PC-9 (cell line): ENCODE measurements at regions not wholly inside any gene's neighbourhood (a gene's known extent, or its start where the extent isn't known, plus 50 kb on each side); places are given as distances from the start of the nearest gene placed in this dataset.

Experiments used
- BruUV-seq: library from RNA; stranded (reverse); fragments of 400-500 nt; replicated peaks from 2 replicates; lab custom pipeline; 2021; lab: Mats Ljungman, UMichigan
- CTCF ChIA-PET: fragments of 300-600 bp; sonication (Branson Sonifier 250); formaldehyde crosslinking; loops from one replicate; lab custom pipeline; 2022; ENCODE audit warnings: antibody characterized with exemption; lab: Charles Lee
- POLR2A ChIA-PET: fragments of 300-600 bp; sonication (Branson Sonifier 250); formaldehyde crosslinking; loops from one replicate; lab custom pipeline; 2022; ENCODE audit warnings: antibody characterized with exemption; ENCODE audit not compliant: unreplicated experiment; lab: Charles Lee
- DNase-seq, 2 experiments: peaks; one replicate each; pipeline versions ENCODE4 v3.0.0 to v3.0.0-alpha.2; 2015 to 2022; ENCODE audit warnings: mixed read lengths in 1 of 2
- H2AFZ ChIP-seq: fragments of 200-600 bp; sonication (generic); 2 replicates; pipeline ENCODE4 v1.8.1; 2017; ENCODE audit warnings: antibody characterized with exemption
- H3F3A ChIP-seq: fragments of 200-600 bp; sonication (generic); 2 replicates; pipeline ENCODE4 v1.8.1; 2017; ENCODE audit warnings: antibody characterized with exemption, mild to moderate bottlenecking, low read depth; ENCODE audit not compliant: insufficient read depth
- H3K27ac ChIP-seq: fragments of 200-600 bp; sonication (generic); 2 replicates; pipeline ENCODE4 v1.6.1; 2016; ENCODE audit warnings: mixed run types
- H3K27me3 ChIP-seq: fragments of 200-600 bp; sonication (generic); 2 replicates; pipeline ENCODE4 v1.6.1; 2016; ENCODE audit warnings: low read depth, mixed run types; ENCODE audit not compliant: insufficient read depth
- H3K36me3 ChIP-seq: fragments of 200-600 bp; sonication (generic); 2 replicates; pipeline ENCODE4 v1.6.1; 2016; ENCODE audit warnings: low read depth, mixed run types
- H3K4me1 ChIP-seq: fragments of 200-600 bp; sonication (generic); replicated peaks from 2 replicates; pipeline ENCODE4 v1.6.1; 2016; ENCODE audit warnings: mixed run types; ENCODE audit not compliant: insufficient read depth
- H3K4me2 ChIP-seq: fragments of 200-600 bp; sonication (generic); 2 replicates; pipeline ENCODE4 v1.6.1; 2017; ENCODE audit warnings: mixed run types
- H3K4me3 ChIP-seq: fragments of 200-600 bp; sonication (generic); 2 replicates; pipeline ENCODE4 v1.6.1; 2016; ENCODE audit warnings: mixed run types
- H3K79me2 ChIP-seq: fragments of 200-600 bp; sonication (generic); 2 replicates; pipeline ENCODE4 v1.6.1; 2017; ENCODE audit warnings: low read depth, mixed run types
- H3K9me2 ChIP-seq: fragments of 200-600 bp; sonication (generic); 2 replicates; pipeline ENCODE4 v1.8.1; 2017; ENCODE audit warnings: mild to moderate bottlenecking; ENCODE audit not compliant: insufficient read depth
- H3K9me3 ChIP-seq: fragments of 200-600 bp; sonication (generic); 2 replicates; pipeline ENCODE4 v1.8.1; 2016; ENCODE audit warnings: low read depth; ENCODE audit not compliant: insufficient read depth
- H4K20me1 ChIP-seq: fragments of 200-600 bp; sonication (generic); 2 replicates; pipeline ENCODE4 v1.8.1; 2017; ENCODE audit not compliant: insufficient read depth
- EZH2 ChIP-seq: fragments of 200-600 bp; sonication (generic); IDR thresholded peaks from 2 replicates; pipeline ENCODE4 v1.8.0; 2017; ENCODE audit warnings: antibody characterized with exemption, low read depth
- intact Hi-C: fragments of 100-400 bp; cut with micrococcal nuclease; formaldehyde crosslinking; loops from one replicate; pipeline ENCODE4 v1.10.0; 2022; ENCODE audit not compliant: unreplicated experiment
- TF ChIP-seq, protein P1 (sequence below): fragments of 200-600 bp; sonication (generic); conservative IDR thresholded peaks from 2 replicates; pipeline ENCODE4 v1.6.1; 2017; ENCODE audit warnings: mixed run types, antibody characterized with exemption, mild to moderate bottlenecking, moderate library complexity

DNA sequence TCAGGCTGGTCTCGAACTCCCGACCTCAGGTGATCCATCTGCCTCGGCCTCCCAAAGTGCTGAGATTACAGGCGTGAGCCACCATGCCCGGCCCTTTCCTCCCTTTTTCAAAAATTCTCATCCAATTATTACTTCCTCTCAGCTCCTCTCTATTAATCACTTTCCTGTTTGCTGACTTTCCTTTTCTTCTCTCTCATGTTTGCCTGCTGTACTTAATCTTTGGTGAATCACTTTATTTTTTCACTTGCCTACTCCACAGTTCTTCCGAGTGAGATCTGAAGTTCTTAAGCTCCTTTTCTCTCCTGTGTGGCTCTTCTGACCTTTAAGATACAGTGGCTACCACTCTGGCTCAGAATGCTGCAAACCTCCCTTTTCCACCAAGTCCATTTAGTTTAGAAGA lies 126.3 kb upstream of the SERTAD2 start:
- intact Hi-C loops = no loop called here
- peak in 1 of 2 experiments; percentile 55 for DNase-seq
- H3K9me2 ChIP-seq = no peaks in the 10 kb centered on the region
- TF ChIP-seq, protein P1, sequence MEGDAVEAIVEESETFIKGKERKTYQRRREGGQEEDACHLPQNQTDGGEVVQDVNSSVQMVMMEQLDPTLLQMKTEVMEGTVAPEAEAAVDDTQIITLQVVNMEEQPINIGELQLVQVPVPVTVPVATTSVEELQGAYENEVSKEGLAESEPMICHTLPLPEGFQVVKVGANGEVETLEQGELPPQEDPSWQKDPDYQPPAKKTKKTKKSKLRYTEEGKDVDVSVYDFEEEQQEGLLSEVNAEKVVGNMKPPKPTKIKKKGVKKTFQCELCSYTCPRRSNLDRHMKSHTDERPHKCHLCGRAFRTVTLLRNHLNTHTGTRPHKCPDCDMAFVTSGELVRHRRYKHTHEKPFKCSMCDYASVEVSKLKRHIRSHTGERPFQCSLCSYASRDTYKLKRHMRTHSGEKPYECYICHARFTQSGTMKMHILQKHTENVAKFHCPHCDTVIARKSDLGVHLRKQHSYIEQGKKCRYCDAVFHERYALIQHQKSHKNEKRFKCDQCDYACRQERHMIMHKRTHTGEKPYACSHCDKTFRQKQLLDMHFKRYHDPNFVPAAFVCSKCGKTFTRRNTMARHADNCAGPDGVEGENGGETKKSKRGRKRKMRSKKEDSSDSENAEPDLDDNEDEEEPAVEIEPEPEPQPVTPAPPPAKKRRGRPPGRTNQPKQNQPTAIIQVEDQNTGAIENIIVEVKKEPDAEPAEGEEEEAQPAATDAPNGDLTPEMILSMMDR = no peak
- TF ChIP-seq EZH2 = no peak
- H3K4me1 ChIP-seq = peaks cover 70% of the 10 kb centered on the region
- no peaks in the 10 kb centered on the region for H3K27me3 ChIP-seq
- no peak overlapping the region for H2AFZ ChIP-seq
- H3K27ac ChIP-seq = peak overlapping the region; percentile 60
- H4K20me1 ChIP-seq = no peaks in the 10 kb centered on the region
- H3K36me3 ChIP-seq = no peaks in the 10 kb centered on the region
- no peaks in the 10 kb centered on the region for H3K79me2 ChIP-seq
- no TSS peak for BruUV-seq
- ChIA-PET POLR2A (interaction anchor here (0.6 to 1.2 kb wide), 3 partner anchors 29 to 787 kb away, joined by 3 to 9 read pairs (median 7); partner anchors contain the start of gene SERTAD2), CTCF (interaction anchor here (0.5 to 0.7 kb wide), 2 partner anchors 38 to 155 kb away, joined by 3 to 10 read pairs; no protein-coding TSS in a partner anchor)
- H3K4me2 ChIP-seq = peak overlapping the region; percentile 33; the same call in 1 of the 2 replicates
- H3K9me3 ChIP-seq = peaks cover 11% of the 10 kb centered on the region; the same call in 1 of the 2 replicates
- H3K4me3 ChIP-seq = no peak overlapping the region
- H3F3A ChIP-seq = peaks cover 55% of the 10 kb centered on the region

DNA sequence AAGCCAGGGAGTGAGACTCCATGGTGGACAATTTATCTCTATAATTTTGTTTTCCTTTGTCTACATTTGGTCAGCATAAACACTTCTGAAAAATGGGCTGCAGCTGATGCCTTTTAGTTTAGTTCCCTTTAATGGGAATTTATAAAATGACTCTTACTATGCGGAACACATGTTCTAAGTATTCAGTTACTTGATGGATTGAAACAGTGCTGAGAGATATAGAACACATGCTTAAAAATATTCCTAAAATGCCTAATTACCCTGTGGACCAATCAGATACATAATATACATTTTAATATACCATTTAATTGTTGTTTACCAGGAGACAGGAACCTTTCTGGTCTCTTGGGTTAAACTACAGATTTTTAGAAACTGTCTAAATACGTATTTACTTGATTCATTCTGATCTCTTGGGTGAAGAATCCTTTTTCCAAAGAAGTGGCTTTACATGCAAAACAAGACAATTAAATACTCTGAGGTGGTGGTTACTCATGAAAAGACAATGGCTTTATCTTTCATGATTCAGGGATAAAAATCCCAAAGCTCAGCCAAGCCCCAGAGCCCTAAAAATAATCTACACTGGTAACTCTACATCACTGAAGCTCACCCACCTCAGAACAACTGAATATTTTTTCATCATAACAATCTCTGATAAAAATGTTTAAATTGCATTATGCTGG lies 128.1 kb upstream of the SERTAD2 start:
- Histone ChIP-seq H3K4me1 (peaks cover 88% of the 10 kb centered on the region), H3K27ac (no peak overlapping the region), H3K79me2 (no peaks in the 10 kb centered on the region), H3K27me3 (no peaks in the 10 kb centered on the region), H3K36me3 (no peaks in the 10 kb centered on the region), H3K9me3 (no peaks in the 10 kb centered on the region), H3K9me2 (no peaks in the 10 kb centered on the region), H3F3A (peaks cover 72% of the 10 kb centered on the region), H3K4me2 (no peak overlapping the region), H3K4me3 (no peak overlapping the region), H2AFZ (no peak overlapping the region), H4K20me1 (no peaks in the 10 kb centered on the region)
- intact Hi-C loops = no loop called here
- TF ChIP-seq EZH2 = no peak
- TF ChIP-seq, protein P1 = no peak
- ChIA-PET CTCF (interaction anchor here (0.5 to 0.7 kb wide), 2 partner anchors 18 to 20 kb away, joined by 3 read pairs; no protein-coding TSS in a partner anchor), POLR2A (no interaction called here)
- no TSS peak for BruUV-seq
- no peak for DNase-seq

DNA sequence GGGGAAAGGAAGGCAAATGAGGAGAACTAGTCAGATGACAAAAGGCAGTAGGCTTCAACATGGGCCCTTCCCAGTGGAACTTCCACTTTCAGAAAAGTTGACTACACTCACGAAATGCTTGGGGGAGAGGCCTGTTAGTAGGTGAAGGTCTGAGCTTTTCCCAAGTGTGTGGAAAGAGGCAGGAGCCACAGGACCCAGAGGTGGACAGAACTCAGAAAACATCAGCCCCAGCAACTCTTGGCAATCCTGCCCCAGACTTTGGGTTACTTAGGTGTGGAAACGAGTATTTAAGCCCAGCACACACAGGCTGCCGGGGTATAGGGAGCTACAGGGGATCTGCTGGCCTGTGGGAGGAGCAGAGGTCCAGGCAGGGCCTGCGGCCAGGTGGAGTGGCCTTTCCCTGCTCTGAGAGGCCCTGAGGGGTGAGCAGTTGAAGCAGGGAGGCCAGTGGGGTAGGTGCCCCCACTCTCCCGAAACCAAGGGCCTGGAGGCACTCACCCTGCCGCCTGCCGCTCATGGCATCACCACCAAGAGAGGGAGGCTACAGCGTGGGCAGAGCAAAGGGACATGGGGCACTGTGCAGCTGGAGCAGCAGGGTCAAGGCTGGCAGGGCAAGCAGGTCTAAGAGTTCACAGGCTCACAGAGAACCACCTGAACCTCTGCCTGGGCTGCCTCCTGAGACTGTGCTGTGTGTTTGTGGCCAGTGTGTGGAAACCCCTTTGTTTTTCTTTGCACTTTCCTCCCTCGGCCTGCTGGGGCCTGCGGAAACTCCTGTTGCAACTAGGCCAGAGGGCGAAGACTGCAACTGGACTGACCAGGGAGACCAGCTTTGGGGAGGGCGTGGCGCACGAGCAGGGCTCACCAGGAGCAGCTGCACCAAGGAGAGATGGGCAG lies 130.7 kb upstream of the SERTAD2 start:
- peak overlapping the region; percentile 93 for H3K27ac ChIP-seq
- CTCF ChIA-PET = interaction anchor here (0.5 to 1.6 kb wide), 3 partner anchors 15 to 80 kb away, joined by 3 to 20 read pairs (median 3); no protein-coding TSS in a partner anchor

More for the DNA sequence above, 130.7 kb upstream of the SERTAD2 start:
- H3K4me2 ChIP-seq = peak overlapping the region; percentile 76
- H3F3A ChIP-seq = peaks cover 66% of the 10 kb centered on the region
- H2AFZ ChIP-seq = peak overlapping the region; percentile 78
- BruUV-seq = TSS peak; percentile 41
- no peaks in the 10 kb centered on the region for H3K36me3 ChIP-seq
- peaks cover 96% of the 10 kb centered on the region for H3K4me1 ChIP-seq
- no peaks in the 10 kb centered on the region for H4K20me1 ChIP-seq
- POLR2A ChIA-PET = interaction anchor here (0.6 to 0.7 kb wide), 3 partner anchors 8 to 139 kb away, joined by 4 to 6 read pairs (median 5); no protein-coding TSS in a partner anchor
- peak overlapping the region; percentile 33; the same call in 1 of the 2 replicates for H3K4me3 ChIP-seq
- no peaks in the 10 kb centered on the region for H3K79me2 ChIP-seq
- H3K9me2 ChIP-seq = no peaks in the 10 kb centered on the region
- DNase-seq = peak; percentile 90 to 95
- H3K27me3 ChIP-seq = no peaks in the 10 kb centered on the region
- no peaks in the 10 kb centered on the region for H3K9me3 ChIP-seq
- TF ChIP-seq, protein P1 = no peak
- TF ChIP-seq EZH2 = no peak
- intact Hi-C loops = no loop called here
